BLaER1 (cell line): ENCODE measurements at regions not wholly inside any gene's neighbourhood (a gene's known extent, or its start where the extent isn't known, plus 50 kb on each side); places are given as distances from the start of the nearest gene placed in this dataset.
A peak's percentile ranks its signal among the peaks of the same experiment; 100 is the strongest.

Source experiments
- H3K27ac ChIP-seq: shearing (Covaris generic); formaldehyde crosslinking; 2 replicates; pipeline ENCODE4 v1.8.1; 2022
- H3K27me3 ChIP-seq: shearing (Covaris generic); formaldehyde crosslinking; 2 replicates; pipeline ENCODE4 v1.8.1; 2022
- H3K36me3 ChIP-seq: shearing (Covaris generic); formaldehyde crosslinking; 2 replicates; pipeline ENCODE4 v1.8.1; 2022
- H3K4me1 ChIP-seq: shearing (Covaris generic); formaldehyde crosslinking; 2 replicates; pipeline ENCODE4 v1.8.1; 2022
- H3K4me2 ChIP-seq: shearing (Covaris generic); formaldehyde crosslinking; 2 replicates; pipeline ENCODE4 v1.8.1; 2022
- H3K4me3 ChIP-seq: shearing (Covaris generic); formaldehyde crosslinking; 2 replicates; pipeline ENCODE4 v1.8.1; 2022
- H3K9ac ChIP-seq: shearing (Covaris generic); formaldehyde crosslinking; 2 replicates; pipeline ENCODE4 v1.8.1; 2022
- H3K9me3 ChIP-seq: shearing (Covaris generic); formaldehyde crosslinking; 2 replicates; pipeline ENCODE4 v1.8.1; 2022
- H4K20me1 ChIP-seq: shearing (Covaris generic); formaldehyde crosslinking; 2 replicates; pipeline ENCODE4 v1.8.1; 2022
- Cebpa-rat ChIP-seq: shearing (Covaris generic); IDR thresholded peaks from 2 replicates; pipeline ENCODE4 v1.8.1; 2022

DNA sequence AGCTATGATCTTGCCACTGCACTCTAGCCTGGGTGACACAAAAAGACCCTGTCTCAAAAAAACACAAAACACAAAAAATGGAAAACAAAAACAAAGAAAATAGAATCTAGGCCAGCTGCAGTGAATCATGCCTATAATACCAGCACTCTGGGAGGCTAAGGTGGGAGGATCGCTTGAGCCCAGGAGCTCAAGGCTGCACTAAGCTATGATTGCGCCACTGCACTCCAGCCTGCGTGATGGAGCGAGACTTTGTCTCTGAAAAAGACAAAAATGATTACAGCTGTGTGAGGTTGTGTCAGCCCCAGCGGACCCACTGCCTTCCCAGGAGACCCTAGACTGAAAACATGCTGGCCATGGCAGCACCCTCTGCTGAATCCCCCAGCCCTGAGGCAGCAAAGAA, 80.2 kb upstream of the ZBTB40 start:
- no peaks in the 10 kb centered on the region for H3K4me1 ChIP-seq
- no peaks in the 10 kb centered on the region for H4K20me1 ChIP-seq
- H3K4me2 ChIP-seq, result no peak overlapping the region
- no peaks in the 10 kb centered on the region for H3K27me3 ChIP-seq
- H3K9me3 ChIP-seq, result peaks cover 14% of the 10 kb centered on the region
- H3K36me3 ChIP-seq, result no peaks in the 10 kb centered on the region
- H3K27ac ChIP-seq, result no peak overlapping the region
- no peak overlapping the region for H3K9ac ChIP-seq
- no peak for TF ChIP-seq Cebpa-rat
- no peak overlapping the region for H3K4me3 ChIP-seq

DNA sequence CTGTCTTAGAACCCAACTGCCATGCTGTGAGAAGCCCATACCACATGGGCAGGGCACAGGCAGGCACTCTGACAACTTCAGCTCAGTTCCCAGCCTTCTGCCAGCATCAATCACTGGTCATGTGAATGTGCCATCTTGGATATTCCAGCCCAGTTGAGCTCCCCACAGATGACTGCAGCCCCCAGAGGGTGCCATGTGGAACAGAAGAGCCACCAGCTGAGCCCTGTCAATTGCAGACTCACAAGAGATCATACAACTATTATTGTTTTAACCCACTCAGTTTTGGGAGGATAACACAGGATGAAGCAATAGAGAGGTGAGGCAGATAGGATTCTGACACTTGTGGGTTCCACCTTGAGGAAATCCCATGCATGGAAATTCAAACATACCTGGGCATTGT, 78.4 kb upstream of the ZBTB40 start:
- Histone ChIP-seq H4K20me1 (no peaks in the 10 kb centered on the region), H3K4me2 (no peak overlapping the region)

DNA sequence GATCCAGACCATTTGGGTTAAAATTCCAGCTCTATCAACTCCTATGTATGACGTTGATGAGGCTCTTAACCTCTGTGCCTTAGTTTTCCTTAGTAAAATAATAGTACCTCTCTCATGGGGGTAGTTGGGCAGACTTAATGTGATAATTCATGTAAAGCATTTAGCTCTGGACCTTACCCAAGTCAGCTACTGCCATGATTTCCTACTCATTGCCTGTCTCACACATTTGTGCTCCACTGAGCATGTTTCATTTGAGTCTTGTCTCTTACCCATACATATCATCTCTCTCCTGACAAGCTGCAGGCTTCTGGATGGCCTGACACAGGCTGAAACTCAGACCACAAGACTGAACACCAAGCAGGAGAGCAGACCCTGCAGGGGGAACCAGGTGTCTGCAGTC, 77.7 kb upstream of the ZBTB40 start:
- Histone ChIP-seq H3K27me3 (no peaks in the 10 kb centered on the region), H3K4me2 (no peak overlapping the region), H3K27ac (no peak overlapping the region), H4K20me1 (no peaks in the 10 kb centered on the region), H3K4me3 (no peak overlapping the region), H3K36me3 (no peaks in the 10 kb centered on the region), H3K9me3 (peaks cover 14% of the 10 kb centered on the region), H3K9ac (no peak overlapping the region), H3K4me1 (no peaks in the 10 kb centered on the region)
- no peak for TF ChIP-seq Cebpa-rat

More for the DNA sequence above, 78.4 kb upstream of the ZBTB40 start:
- no peaks in the 10 kb centered on the region for H3K4me1 ChIP-seq
- no peaks in the 10 kb centered on the region for H3K27me3 ChIP-seq
- H3K27ac ChIP-seq, result no peak overlapping the region
- H3K4me3 ChIP-seq, result no peak overlapping the region
- H3K36me3 ChIP-seq, result no peaks in the 10 kb centered on the region
- no peak overlapping the region for H3K9ac ChIP-seq
- no peak for TF ChIP-seq Cebpa-rat
- peaks cover 14% of the 10 kb centered on the region for H3K9me3 ChIP-seq

DNA sequence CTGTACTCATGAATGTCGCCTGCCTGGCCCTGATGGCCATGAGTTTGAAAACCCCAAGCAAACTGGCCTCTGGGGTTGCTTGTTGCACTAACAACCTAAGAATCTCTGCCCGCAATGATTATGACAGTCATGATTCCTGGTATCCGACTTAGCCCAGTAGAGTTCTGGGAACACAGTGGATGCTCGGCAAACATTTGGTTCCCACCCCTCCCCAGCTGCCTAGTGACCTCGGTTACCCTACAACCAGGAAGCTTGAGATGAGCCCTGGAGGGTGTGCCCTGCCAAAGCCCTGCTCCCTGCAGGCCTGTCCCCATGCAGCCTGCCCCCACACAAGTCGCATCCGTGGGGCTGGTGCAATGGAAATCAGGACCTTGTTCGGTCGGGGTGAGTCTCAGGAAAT, 76.0 kb upstream of the ZBTB40 start:
- TF ChIP-seq Cebpa-rat, result no peak
- Histone ChIP-seq H3K4me2 (no peak overlapping the region), H3K27me3 (no peaks in the 10 kb centered on the region), H3K4me1 (peaks cover 6% of the 10 kb centered on the region; the same call in 1 of the 2 replicates), H4K20me1 (no peaks in the 10 kb centered on the region), H3K9me3 (peaks cover 14% of the 10 kb centered on the region), H3K27ac (no peak overlapping the region), H3K4me3 (no peak overlapping the region), H3K9ac (no peak overlapping the region), H3K36me3 (no peaks in the 10 kb centered on the region)

DNA sequence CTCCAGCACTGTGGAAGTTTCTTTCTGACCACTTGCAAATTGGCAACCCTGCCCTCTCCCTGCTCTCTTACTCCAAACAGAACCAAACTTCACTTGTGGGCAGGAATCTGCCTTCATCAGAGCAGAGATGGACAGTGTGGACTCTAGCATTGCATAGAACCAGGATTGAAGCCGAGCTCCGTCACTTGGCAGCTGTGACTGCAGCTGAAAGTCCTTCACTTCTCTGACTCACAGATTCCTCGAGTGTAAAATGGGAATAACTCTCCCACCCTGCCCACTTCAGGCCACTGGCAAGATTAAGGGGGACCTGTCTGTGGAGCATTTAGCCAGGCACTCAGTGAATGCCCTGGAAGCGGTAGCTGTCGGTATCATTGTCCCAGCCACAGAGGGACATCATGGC, 75.7 kb upstream of the ZBTB40 start:
- Histone ChIP-seq H3K9ac (no peak overlapping the region), H3K4me1 (peaks cover 6% of the 10 kb centered on the region; the same call in 1 of the 2 replicates), H3K9me3 (peaks cover 14% of the 10 kb centered on the region), H3K4me3 (no peak overlapping the region), H3K4me2 (no peak overlapping the region), H3K27me3 (no peaks in the 10 kb centered on the region), H3K27ac (no peak overlapping the region), H4K20me1 (no peaks in the 10 kb centered on the region), H3K36me3 (no peaks in the 10 kb centered on the region)
- TF ChIP-seq Cebpa-rat, result no peak

DNA sequence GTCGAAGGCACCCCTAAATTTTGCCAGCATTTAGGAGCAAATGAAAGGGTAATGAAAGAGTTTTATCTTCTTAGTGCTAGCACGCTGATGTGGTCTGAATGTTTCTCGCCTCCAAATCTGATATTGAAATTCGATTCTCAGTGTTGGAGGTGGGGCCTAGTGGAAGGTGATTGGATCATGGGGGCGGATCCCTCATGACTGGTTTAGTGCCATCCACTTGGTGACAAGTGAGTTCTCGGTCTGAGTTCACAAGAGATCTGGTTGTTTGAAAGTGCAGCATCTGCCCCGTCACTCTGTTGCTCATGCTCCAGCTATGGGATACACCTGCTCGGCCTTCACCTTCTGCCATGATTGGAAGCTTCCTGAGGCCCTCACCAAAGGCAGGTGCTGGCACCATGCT, 75.1 kb upstream of the ZBTB40 start:
- H3K4me3 ChIP-seq, result no peak overlapping the region
- no peaks in the 10 kb centered on the region for H4K20me1 ChIP-seq
- H3K27ac ChIP-seq, result no peak overlapping the region
- no peaks in the 10 kb centered on the region for H3K27me3 ChIP-seq
- H3K4me1 ChIP-seq, result peaks cover 6% of the 10 kb centered on the region; the same call in 1 of the 2 replicates
- no peak for TF ChIP-seq Cebpa-rat
- H3K4me2 ChIP-seq, result no peak overlapping the region
- H3K9me3 ChIP-seq, result peaks cover 14% of the 10 kb centered on the region
- no peaks in the 10 kb centered on the region for H3K36me3 ChIP-seq
- H3K9ac ChIP-seq, result no peak overlapping the region

DNA sequence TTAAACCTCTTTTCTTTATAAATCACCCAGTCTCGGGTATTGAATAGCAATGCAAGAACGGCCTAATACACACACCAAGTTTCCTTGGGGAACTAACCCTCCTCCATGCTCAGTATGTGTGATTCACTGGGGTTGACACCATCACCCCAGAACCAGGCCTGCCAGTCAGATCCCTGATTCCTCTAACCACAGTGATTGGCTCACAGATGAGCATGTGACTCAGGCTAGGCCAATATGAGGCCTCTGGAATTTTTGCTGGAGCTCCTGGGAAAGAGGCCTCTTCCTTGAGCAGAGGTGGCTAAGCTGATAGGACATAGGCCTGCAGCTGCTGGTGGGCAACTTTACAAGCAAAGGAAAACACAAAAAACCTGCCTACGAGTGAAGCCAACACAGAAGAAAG, 74.7 kb upstream of the ZBTB40 start:
- no peaks in the 10 kb centered on the region for H3K36me3 ChIP-seq
- TF ChIP-seq Cebpa-rat, result no peak
- H3K27me3 ChIP-seq, result no peaks in the 10 kb centered on the region
- H3K9ac ChIP-seq, result no peak overlapping the region
- H3K4me3 ChIP-seq, result no peak overlapping the region
- H3K4me2 ChIP-seq, result no peak overlapping the region
- no peaks in the 10 kb centered on the region for H4K20me1 ChIP-seq
- peaks cover 6% of the 10 kb centered on the region; the same call in 1 of the 2 replicates for H3K4me1 ChIP-seq
- H3K9me3 ChIP-seq, result peaks cover 14% of the 10 kb centered on the region
- no peak overlapping the region for H3K27ac ChIP-seq

DNA sequence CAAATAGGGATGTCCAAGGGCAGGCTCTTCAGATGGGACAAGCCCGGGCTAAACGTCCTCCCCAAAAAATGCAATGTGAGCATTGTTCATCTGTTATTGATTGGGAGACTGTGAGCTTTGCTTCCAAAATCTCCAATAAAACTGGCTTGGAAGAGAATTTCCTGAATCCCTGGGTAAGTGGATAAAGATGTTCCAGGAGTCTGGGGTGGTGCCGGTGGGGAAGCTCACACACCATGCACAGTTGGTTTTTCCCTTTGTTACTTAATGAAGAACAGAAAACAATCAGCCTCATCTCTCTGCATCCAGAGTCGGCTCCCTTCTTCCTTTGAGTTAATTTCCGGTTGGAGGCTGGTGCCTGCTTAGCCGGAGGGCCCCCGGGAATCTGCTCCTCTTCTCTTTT, 72.1 kb upstream of the ZBTB40 start:
- Histone ChIP-seq H3K27ac (no peak overlapping the region), H3K4me3 (no peak overlapping the region), H3K9ac (no peak overlapping the region)

DNA sequence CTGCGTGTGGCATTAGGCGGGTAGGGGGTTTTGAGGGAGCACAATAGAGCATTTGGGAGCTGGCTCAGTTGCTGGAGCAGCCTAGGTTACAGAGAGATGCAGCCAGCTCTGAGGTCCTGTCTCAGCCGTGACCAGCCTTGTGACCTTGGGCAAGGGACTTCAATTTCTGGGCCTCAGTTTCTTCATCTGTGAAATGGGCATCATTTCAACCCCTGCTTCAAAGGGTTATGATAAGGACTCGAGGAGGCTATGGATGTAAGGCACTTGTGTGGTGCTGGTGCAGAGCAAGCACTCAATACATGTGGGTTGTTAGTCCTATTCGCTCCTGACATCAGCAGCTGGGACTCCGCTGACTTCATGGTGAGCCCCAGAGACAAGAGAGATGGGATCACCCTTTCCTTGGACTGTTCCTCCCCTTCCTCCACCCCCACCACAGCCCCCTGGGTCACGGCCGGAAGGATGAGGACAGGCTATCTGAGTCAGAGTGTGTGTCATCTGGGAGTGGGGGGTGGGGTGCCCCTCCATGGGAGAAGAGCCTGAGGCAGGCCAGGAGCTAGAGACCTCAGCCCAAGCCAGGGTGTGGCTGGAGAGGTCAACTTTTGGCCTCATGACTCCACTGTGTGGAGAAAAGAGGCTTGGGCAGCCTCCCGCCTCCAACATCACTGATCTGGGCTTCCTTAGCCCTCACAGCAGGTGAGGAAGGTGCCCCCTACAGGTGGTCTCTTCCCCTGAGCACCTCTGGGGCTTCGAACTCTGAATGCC, 71.4 kb upstream of the ZBTB40 start:
- H3K9ac ChIP-seq, result no peak overlapping the region
- no peak overlapping the region for H3K27ac ChIP-seq
- no peaks in the 10 kb centered on the region for H3K27me3 ChIP-seq
- peaks cover 6% of the 10 kb centered on the region; the same call in 1 of the 2 replicates for H3K4me1 ChIP-seq
- H4K20me1 ChIP-seq, result no peaks in the 10 kb centered on the region
- H3K4me3 ChIP-seq, result no peak overlapping the region
- no peaks in the 10 kb centered on the region for H3K9me3 ChIP-seq
- TF ChIP-seq Cebpa-rat, result no peak
- H3K36me3 ChIP-seq, result no peaks in the 10 kb centered on the region
- H3K4me2 ChIP-seq, result peak overlapping the region; percentile 24; the same call in 1 of the 2 replicates

More for the DNA sequence above, 72.1 kb upstream of the ZBTB40 start:
- Histone ChIP-seq H3K27me3 (no peaks in the 10 kb centered on the region), H3K9me3 (no peaks in the 10 kb centered on the region), H4K20me1 (no peaks in the 10 kb centered on the region), H3K4me2 (no peak overlapping the region), H3K4me1 (peaks cover 6% of the 10 kb centered on the region; the same call in 1 of the 2 replicates), H3K36me3 (no peaks in the 10 kb centered on the region)
- TF ChIP-seq Cebpa-rat, result no peak

DNA sequence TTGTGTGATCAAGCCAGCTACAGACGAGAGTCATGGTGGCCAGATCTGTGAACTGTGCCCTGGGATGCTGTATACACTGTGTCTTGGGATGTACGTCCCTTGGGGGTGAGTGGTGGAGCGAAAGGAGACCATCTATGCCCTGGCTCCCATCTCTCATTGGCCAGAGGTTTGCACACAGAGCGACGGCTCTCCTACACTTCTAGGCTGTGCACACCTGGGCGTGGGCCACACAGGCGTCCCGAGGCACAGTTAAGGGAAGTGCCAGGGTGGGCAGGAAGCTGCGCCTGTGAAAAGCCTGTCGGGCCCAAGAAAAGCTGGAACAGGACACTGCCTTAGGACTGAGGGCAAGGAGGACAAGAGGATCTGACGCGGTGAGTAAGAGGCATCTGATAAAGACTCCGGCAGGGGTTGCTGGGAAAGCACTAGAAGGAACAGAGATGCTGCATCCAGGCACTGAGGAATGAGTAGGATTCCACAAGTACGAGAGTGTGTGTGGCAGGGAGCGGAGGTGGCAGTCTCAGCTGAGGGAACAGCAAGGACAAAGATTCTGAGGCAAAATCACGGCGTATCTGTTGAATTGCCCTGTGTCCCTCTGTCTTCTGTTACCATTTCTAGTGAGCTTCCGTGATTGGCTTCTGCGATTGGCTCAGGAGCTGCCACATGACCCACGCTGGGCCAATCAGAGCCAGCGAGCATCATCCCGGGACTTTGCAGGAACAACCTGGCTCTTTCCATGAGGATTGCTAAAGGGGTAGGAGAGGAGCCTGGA, 67.9 kb upstream of the ZBTB40 start:
- H3K9ac ChIP-seq, result no peak overlapping the region
- no peak overlapping the region for H3K27ac ChIP-seq
- no peaks in the 10 kb centered on the region for H3K9me3 ChIP-seq
- peaks cover 6% of the 10 kb centered on the region; the same call in 1 of the 2 replicates for H3K4me1 ChIP-seq
- H3K36me3 ChIP-seq, result no peaks in the 10 kb centered on the region
- no peak overlapping the region for H3K4me2 ChIP-seq
- no peaks in the 10 kb centered on the region for H4K20me1 ChIP-seq
- H3K4me3 ChIP-seq, result no peak overlapping the region
- no peak for TF ChIP-seq Cebpa-rat
- H3K27me3 ChIP-seq, result no peaks in the 10 kb centered on the region
